GM19023 (cell line): ENCODE measurements at regions not wholly inside any gene's neighbourhood (a gene's known extent, or its start where the extent isn't known, plus 50 kb on each side); places are given as distances from the start of the nearest gene placed in this dataset.
"Not testable (repeated sequence)": the region's sequence is repeated elsewhere in the genome, so short reads cannot be mapped to it uniquely, and the experiment has no call there.

Source experiments
- ATAC-seq: cut with Tn5 transposase; IDR thresholded peaks from one replicate; pipeline ENCODE4 v1.9.1; 2021; ENCODE audit warnings: mild to moderate bottlenecking, moderate library complexity; ENCODE audit not compliant: unreplicated experiment

DNA sequence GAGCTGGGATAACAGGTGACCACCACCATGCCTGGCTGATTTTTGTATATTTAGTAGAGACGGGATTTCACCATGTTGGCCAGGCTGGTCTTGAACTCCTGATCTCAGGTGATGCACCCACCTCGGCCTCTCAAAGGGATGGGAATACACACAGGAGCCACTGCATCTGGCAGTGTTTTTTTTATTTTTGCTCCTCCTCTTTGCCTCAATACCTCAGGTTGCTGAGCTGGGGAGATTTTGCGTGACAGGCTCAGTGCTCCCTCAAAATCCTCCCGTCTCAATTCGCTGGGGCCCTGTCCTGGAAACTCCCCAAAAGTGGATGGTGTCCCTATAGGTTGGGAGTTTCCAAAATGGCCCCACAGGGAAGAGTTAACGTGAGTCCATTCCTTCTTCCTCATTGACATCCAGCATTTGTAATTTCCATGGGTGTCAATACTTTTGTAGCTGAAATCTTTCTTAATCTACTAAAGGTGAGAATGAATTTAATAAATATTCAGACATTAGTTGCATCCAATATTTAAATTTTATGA is 71.8 kb downstream of the GGTLC2 start:
- ATAC-seq, result no peak

- ATAC-seq, result no peak
Measured at GRCh38 chr22:22717664-22718063, 73.2 kb downstream of the GGTLC2 start.

DNA sequence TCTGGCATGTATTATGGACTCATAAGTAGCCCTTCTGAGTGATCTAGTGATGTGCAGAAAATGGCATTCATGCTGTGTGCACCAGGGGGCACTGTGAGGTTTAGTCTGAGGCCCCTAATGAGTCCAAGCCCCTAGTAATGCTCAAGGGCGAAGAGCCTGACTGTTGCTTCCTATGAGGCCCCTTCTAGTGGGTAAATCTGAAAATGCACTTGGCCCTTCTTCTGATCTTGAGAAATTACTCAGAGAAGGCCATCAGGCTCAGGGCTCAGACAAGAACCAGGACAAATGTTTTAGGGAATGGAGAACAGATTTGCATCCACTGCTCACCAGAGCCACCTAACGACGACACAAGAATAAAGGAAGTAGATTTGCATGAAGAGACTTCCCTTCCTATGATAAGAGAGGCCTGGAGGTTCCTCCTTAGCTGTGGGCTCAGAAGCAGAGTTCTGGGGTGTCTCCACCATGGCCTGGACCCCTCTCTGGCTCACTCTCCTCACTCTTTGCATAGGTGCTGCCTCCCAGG is 75.8 kb downstream of the GGTLC2 start:
- ATAC-seq, result peak; percentile 51

DNA sequence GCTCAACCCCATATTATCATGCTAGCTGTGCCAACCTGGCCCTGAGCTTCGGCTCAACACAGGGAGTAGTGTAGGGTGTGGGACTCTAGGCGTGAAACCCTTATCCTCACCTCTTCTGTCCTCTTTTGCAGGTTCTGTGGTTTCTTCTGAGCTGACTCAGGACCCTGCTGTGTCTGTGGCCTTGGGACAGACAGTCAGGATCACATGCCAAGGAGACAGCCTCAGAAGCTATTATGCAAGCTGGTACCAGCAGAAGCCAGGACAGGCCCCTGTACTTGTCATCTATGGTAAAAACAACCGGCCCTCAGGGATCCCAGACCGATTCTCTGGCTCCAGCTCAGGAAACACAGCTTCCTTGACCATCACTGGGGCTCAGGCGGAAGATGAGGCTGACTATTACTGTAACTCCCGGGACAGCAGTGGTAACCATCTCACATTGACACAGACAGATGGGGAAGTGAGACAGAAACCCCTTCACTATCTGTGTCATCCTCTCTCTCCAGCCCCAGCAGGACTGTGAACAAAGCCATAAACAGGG is 76.4 kb downstream of the GGTLC2 start:
- peak; percentile 80 for ATAC-seq

DNA sequence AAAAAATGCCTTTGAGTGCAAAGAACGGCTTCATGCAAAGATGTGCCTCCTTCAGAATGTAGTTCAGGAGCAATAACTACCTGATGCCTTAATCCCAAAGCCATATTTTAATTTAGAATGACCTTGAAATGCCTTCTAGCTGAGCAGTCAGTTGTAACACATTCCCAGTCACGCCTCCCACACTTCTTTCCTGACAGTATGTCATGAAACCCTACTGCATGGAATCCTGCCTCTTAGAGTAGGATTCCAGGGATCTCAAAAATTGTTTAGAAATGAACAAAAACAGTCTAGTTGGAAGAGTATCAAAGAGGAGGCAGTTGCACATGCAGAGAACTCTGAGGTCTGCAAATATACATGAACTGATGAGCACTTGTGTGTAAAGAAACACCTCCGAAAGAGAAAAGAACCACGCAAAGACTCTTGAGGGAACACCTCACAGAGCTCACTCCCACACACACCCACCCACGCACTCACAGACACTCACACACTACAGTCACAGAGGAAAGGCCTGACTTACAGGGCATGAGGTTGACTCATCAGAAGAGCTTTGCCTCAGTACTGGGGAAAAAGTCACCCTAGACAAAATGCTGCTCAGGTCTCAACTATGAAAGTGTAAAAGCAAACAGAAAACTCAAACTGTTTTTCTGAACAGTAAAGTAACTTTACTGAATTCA is 77.4 kb downstream of the GGTLC2 start:
- ATAC-seq, result no peak

- ATAC-seq, result no peak
Measured at GRCh38 chr22:22728382-22728781, 84.0 kb downstream of the GGTLC2 start.

DNA sequence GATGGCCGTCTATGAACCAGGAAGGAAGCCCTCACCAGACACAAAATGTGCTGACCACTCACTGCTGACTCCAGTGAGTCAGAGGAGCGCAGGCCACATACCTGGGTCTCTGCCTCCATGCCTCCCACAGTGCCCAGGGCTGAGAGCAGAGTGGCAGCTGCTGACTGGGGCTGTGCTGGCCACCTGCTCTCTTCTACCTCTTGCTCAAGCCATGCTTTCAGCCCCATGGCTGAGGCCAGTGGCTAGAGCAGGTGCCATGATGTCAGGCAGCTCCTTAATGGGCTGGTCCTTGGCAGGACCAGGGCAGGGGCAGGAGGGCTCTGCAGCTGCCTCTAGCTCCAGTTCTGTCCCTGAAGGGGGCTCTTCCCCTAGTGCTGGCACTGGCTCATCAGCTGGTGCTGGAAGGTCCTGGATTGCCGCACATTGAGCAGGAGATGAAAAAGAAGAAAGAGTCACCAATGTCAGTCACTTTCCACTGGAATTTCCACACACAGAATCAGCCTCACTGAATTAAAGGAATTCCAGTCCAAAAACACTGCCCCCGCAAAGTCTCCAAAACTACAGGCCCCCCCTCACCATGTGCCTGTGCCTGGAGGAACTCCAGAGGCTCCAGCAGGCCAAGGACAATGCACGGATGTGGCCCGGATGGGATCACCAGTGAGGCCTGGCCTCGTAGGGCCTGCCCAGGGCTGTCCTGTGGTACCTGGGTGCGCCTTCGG is 86.4 kb downstream of the GGTLC2 start:
- ATAC-seq, result no peak

DNA sequence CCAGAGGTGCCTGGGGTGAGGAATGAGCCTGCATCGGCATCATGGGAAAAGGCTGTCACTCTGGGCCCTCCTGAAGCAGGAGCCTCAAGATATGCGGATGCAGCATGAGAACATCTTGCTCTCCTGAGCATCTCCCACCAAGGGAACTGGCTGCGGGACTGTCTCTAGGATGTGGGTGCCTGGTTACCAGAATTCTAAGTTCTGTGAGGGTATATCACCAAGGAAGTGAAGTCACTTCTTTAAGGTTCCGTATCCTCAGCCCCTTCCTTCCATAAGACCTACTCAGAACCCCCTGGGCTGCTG is 86.9 kb downstream of the GGTLC2 start:
- no peak for ATAC-seq

DNA sequence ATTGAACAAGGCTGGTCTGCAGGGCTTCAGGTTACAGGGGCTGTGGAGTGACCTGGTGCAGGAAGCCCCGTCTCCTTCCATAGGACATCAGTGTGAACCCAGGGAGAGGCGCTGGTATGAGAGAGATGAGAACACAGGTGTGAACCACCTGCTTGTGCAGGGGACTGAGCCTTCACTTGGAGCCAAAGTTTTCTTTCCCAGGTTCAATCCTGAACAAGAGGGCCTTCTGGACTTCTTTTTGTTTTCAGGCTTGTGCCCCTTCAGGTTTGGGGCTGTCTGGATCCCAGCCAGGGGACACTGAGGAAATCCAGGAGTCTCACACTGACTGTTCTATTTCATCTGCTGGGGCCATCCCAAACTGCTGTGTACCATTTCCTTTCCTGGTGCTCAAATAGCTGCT is 88.6 kb downstream of the GGTLC2 start:
- not testable (repeated sequence) for ATAC-seq

DNA sequence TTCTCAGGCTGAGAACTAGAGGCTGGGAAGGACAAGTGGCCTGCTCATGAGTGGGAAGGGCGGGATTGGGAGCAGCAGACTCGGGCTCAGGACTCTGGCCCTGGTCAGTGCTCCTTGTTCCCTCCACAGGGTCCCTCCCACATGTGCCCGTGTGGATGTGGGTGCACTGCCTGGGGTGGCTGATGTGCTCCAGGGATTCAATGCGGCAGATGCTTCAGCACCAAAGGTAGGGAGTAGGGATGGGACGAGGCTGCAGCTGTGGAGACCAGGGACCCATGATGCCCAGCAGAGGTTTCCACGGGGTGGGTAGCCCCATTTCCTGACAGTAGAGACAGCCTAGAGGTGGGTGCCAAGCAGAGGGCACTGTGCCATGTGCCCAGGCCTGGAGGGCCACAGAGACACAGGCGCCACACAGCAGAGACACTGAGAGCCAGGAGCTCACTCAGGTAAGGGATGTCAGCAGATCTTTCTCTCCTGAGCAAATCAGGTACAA is 89.5 kb downstream of the GGTLC2 start:
- no peak for ATAC-seq

DNA sequence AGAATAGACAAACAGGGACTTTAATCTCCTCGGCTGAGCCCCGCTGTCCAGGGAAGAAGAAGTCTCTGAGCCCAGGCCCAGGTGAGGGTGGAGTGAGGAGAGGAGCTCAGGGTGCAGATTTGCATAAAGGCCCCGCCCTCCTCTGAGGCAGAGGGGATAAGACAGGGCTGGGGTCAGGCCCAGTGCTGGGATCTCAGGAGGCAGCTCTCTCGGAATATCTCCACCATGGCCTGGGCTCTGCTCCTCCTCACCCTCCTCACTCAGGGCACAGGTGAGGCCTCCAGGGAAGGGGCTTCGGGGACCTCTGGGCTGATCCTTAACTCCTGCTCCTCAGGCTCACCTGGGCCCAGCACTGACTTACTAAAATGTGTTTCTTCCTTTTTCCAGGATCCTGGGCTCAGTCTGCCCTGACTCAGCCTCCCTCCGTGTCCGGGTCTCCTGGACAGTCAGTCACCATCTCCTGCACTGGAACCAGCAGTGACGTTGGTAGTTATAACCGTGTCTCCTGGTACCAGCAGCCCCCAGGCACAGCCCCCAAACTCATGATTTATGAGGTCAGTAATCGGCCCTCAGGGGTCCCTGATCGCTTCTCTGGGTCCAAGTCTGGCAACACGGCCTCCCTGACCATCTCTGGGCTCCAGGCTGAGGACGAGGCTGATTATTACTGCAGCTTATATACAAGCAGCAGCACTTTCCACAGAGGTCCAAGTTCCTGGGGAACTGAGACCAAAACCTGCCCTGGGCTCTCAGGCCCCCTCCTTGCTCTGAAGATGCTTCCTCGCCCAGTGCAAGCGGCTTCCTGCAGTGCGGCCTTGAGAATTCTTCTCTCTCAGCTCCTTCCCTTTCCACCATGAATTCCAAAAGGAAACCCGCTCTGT is 90.2 kb downstream of the GGTLC2 start:
- not testable (repeated sequence) for ATAC-seq

- not testable (repeated sequence) for ATAC-seq
Measured at GRCh38 chr22:22735276-22735675, 90.9 kb downstream of the GGTLC2 start.

- no peak for ATAC-seq
Measured at GRCh38 chr22:22735695-22736611, 91.5 kb downstream of the GGTLC2 start.

- no peak for ATAC-seq
Measured at GRCh38 chr22:22737590-22737989, 93.2 kb downstream of the GGTLC2 start.

- ATAC-seq, result no peak
Measured at GRCh38 chr22:22738959-22739585, 94.7 kb downstream of the GGTLC2 start.

GRCh38 chr22:22740560-22741276 is 96.3 kb downstream of the GGTLC2 start:
- no peak for ATAC-seq

DNA sequence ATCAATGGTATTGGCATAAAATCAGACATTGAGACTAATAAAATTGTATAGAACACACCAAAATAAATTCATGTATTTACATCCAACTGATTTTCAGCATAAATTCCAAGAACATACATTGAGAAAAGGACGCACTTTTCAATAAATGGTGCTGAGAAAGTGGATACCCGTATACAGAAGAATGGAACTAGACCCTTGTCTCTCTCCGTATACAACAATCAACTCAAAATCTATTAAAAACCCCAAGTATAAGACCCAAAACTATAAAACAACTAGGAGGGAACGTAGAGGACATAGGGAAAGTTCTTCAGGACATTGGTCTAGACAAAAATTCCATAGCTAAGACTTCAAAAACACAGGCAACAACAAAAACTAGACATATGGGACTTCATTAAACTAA is 97.4 kb downstream of the GGTLC2 start:
- no peak for ATAC-seq

DNA sequence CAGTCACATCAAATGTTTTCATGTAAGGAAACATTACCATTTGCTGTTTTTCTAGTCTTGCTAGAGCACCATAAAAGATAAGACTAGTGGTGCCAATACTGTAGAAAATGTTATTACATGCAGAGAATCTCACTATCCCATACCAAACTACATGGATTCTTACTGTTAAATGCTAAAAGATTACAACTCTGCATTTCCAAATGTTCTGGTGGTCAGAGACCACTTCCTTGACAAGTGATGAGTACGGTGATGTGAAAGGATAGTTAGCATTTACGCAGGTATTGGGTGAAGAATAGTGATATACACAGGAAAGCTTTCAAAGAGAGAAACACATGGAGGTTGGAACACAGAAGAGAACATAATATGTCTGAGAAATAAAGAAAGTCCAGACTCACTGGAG is 98.2 kb downstream of the GGTLC2 start:
- no peak for ATAC-seq
